Panc1 (cell line): ENCODE measurements at regions not wholly inside any gene's neighbourhood (a gene's known extent, or its start where the extent isn't known, plus 50 kb on each side); places are given as distances from the start of the nearest gene placed in this dataset.

Experiments used
- ATAC-seq: fragments of 200-7000 bp; cut with Tn5 transposase; 2 replicates; pipeline ENCODE4 v1.9.1; 2020; ENCODE audit warnings: mild to moderate bottlenecking, moderate library complexity
- BruUV-seq: library from RNA; stranded (reverse); fragments of 400-500 nt; replicated peaks from 2 replicates; lab custom pipeline; 2021; lab: Mats Ljungman, UMichigan
- CTCF ChIA-PET: fragments of 300-600 bp; sonication (Branson Sonifier 250); formaldehyde crosslinking; loops from one replicate; lab custom pipeline; 2022; ENCODE audit warnings: antibody characterized with exemption; lab: Charles Lee
- POLR2A ChIA-PET: fragments of 300-600 bp; sonication (Branson Sonifier 250); formaldehyde crosslinking; loops from one replicate; lab custom pipeline; 2022; ENCODE audit warnings: antibody characterized with exemption; lab: Charles Lee
- DNase-seq: peaks from one replicate; pipeline ENCODE4 v3.0.0-alpha.2; 2010; ENCODE audit warnings: low read depth, low spot score
- H3K27ac ChIP-seq: 2 replicates; pipeline ENCODE4 v1.5.1; 2011; ENCODE audit warnings: mild to moderate bottlenecking, low read length, inconsistent platforms
- H3K27me3 ChIP-seq: fragments of 200-500 bp; sonication (Bioruptor generic); 2 replicates; pipeline ENCODE4 v1.6.0; 2014; ENCODE audit warnings: low read length, inconsistent platforms; ENCODE audit not compliant: control insufficient read depth, insufficient read depth
- H3K36me3 ChIP-seq: fragments of 200-500 bp; sonication (Bioruptor generic); 2 replicates; pipeline ENCODE4 v1.5.1; 2014; ENCODE audit warnings: inconsistent platforms, mild to moderate bottlenecking, low read length, moderate library complexity; ENCODE audit not compliant: control insufficient read depth, insufficient read depth
- H3K4me1 ChIP-seq: 2 replicates; pipeline ENCODE4 v1.5.1; 2011; ENCODE audit warnings: inconsistent platforms, mild to moderate bottlenecking, low read length, moderate library complexity; ENCODE audit not compliant: control insufficient read depth, insufficient read depth
- H3K4me3 ChIP-seq, 2 experiments: 2 replicates each; pipeline ENCODE4 v1.5.1; 2011 to 2012; ENCODE audit warnings: low read depth in 2 of 2, low read length in 2 of 2, mild to moderate bottlenecking in 2 of 2, inconsistent platforms in 1 of 2, moderate library complexity in 1 of 2
- H3K9me3 ChIP-seq: fragments of 200-500 bp; sonication (Bioruptor generic); 2 replicates; pipeline ENCODE4 v1.5.1; 2014; ENCODE audit warnings: low read depth, mild to moderate bottlenecking, inconsistent platforms, low read length, moderate library complexity; ENCODE audit not compliant: control insufficient read depth, insufficient read depth
- POLR2AphosphoS5 ChIP-seq: IDR thresholded peaks from 2 replicates; pipeline ENCODE4 v1.6.1; 2012; ENCODE audit warnings: mild to moderate bottlenecking, low read depth, low read length, moderate library complexity
- REST ChIP-seq, 2 experiments: IDR thresholded peaks; 2 replicates each; pipeline ENCODE4 v1.6.1; 2011 to 2012; ENCODE audit warnings: low read depth in 2 of 2, control low read depth in 1 of 2, low read length in 1 of 2, mild to moderate bottlenecking in 1 of 2, moderate library complexity in 1 of 2; ENCODE audit not compliant: insufficient read depth in 1 of 2
- SIN3A ChIP-seq: IDR thresholded peaks from 2 replicates; pipeline ENCODE4 v1.6.1; 2012; ENCODE audit warnings: low read depth, mild to moderate bottlenecking, low read length, moderate library complexity, borderline replicate concordance; ENCODE audit not compliant: insufficient read depth
- TCF7L2 ChIP-seq: IDR thresholded peaks from 2 replicates; pipeline ENCODE4 v1.6.1; 2011; ENCODE audit warnings: mild to moderate bottlenecking, low read depth, low read length, inconsistent platforms
- in situ Hi-C: cut with HindIII; loops from 2 replicates; pipeline ENCODE4 v1.10.0; 2016; ENCODE audit warnings: low sequenced_read_pairs, low pct_unique_long_range_greater_than_20kb
- intact Hi-C: fragments of 100-400 bp; cut with micrococcal nuclease; formaldehyde crosslinking; loops from one replicate; pipeline ENCODE4 v1.10.0; 2022; ENCODE audit not compliant: unreplicated experiment
- TF ChIP-seq, protein P1 (sequence below): fragments of 450-650 bp; IDR thresholded peaks from 2 replicates; pipeline ENCODE4 v1.5.1; 2017; ENCODE audit warnings: mild to moderate bottlenecking

DNA sequence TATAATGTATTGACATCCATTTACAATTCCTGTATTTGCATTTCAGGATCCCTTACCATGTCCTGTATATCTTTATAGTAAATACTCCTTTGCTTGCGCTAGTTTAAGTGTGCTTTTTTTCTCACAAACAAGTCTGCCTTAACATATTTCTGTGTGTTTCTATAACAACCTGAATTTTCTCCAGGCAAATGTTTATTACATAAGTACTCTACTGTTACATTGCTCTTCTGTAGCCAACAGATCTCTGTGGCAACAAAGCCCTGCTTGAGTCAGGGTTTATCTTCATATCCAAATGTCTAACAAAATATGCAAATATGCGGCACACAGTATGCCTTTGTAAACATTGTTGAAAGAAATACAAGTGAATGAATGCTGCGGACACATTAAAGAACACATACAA, 625.5 kb downstream of the TLL1 start:
- intact Hi-C loops = no loop called here
- Histone ChIP-seq H3K4me1 (no peaks in the 10 kb centered on the region), H3K4me3 (no peak overlapping the region), H3K27me3 (no peaks in the 10 kb centered on the region), H3K27ac (no peak overlapping the region), H3K36me3 (no peaks in the 10 kb centered on the region), H3K9me3 (no peaks in the 10 kb centered on the region)
- DNase-seq (no peak), ATAC-seq (no peak)
- no peak for TF ChIP-seq SIN3A
- no peak for TF ChIP-seq TCF7L2
- TF ChIP-seq POLR2AphosphoS5 = no peak
- TF ChIP-seq, protein P1, sequence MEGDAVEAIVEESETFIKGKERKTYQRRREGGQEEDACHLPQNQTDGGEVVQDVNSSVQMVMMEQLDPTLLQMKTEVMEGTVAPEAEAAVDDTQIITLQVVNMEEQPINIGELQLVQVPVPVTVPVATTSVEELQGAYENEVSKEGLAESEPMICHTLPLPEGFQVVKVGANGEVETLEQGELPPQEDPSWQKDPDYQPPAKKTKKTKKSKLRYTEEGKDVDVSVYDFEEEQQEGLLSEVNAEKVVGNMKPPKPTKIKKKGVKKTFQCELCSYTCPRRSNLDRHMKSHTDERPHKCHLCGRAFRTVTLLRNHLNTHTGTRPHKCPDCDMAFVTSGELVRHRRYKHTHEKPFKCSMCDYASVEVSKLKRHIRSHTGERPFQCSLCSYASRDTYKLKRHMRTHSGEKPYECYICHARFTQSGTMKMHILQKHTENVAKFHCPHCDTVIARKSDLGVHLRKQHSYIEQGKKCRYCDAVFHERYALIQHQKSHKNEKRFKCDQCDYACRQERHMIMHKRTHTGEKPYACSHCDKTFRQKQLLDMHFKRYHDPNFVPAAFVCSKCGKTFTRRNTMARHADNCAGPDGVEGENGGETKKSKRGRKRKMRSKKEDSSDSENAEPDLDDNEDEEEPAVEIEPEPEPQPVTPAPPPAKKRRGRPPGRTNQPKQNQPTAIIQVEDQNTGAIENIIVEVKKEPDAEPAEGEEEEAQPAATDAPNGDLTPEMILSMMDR = no peak
- no peak for TF ChIP-seq REST (IDR thresholded peaks at IDR 0.05; ENCODE audit: insufficient read depth in 1 of 2, low read depth in 2 of 2, low read length in 1 of 2)
- POLR2A ChIA-PET = no interaction called here
- CTCF ChIA-PET = no interaction called here
- in situ Hi-C loops = no loop called here
- no TSS peak for BruUV-seq

- Histone ChIP-seq H3K36me3 (no peaks in the 10 kb centered on the region), H3K4me1 (no peaks in the 10 kb centered on the region), H3K27me3 (no peaks in the 10 kb centered on the region), H3K9me3 (no peaks in the 10 kb centered on the region), H3K4me3 (no peak overlapping the region), H3K27ac (no peak overlapping the region)
- ATAC-seq (no peak), DNase-seq (no peak)
- in situ Hi-C loops (no loop called here), intact Hi-C loops (no loop called here)
- no peak for TF ChIP-seq SIN3A
- no peak for TF ChIP-seq REST (IDR thresholded peaks at IDR 0.05; ENCODE audit: insufficient read depth in 1 of 2, low read depth in 2 of 2, low read length in 1 of 2)
- TF ChIP-seq TCF7L2 = no peak
- TF ChIP-seq, protein P1 = no peak
- no peak for TF ChIP-seq POLR2AphosphoS5
- no TSS peak for BruUV-seq
- ChIA-PET CTCF (no interaction called here), POLR2A (no interaction called here)
Measured at GRCh38 chr4:166499820-166500219, 626.8 kb downstream of the TLL1 start.
